AG04449 (cell line): ENCODE measurements at regions not wholly inside any gene's neighbourhood (a gene's known extent, or its start where the extent isn't known, plus 50 kb on each side); places are given as distances from the start of the nearest gene placed in this dataset.

ENCODE experiments used
- CTCF ChIA-PET: fragments of 350-600 bp; formaldehyde crosslinking; extraction: SDS; loops from one replicate; lab custom pipeline; 2021; ENCODE audit warnings: antibody characterized with exemption; lab: Yijun Ruan, JAX
- POLR2A ChIA-PET: fragments of 400-600, 350-600 bp; formaldehyde crosslinking; extraction: SDS; loops from one replicate; lab custom pipeline; 2020; ENCODE audit warnings: antibody characterized with exemption, inconsistent platforms; lab: Yijun Ruan, JAX
- DNase-seq: peaks from one replicate; pipeline ENCODE4 v3.0.0-alpha.2; 2010; ENCODE audit warnings: low read depth, low spot score
- H3K4me3 ChIP-seq: 2 replicates; pipeline ENCODE4 v1.5.1; 2011; ENCODE audit warnings: low read depth, mild to moderate bottlenecking, control low read depth, low read length
- CTCF ChIP-seq: IDR thresholded peaks from one replicate; pipeline ENCODE4 v1.5.1; 2011; ENCODE audit warnings: mild to moderate bottlenecking, moderate library complexity, low read length, control low read depth, inconsistent platforms; ENCODE audit not compliant: insufficient read depth; ENCODE audit errors: missing control alignments

GRCh38 chr11:45482331-45482730, 183.1 kb downstream of the CHST1 start:
- no peak overlapping the region for H3K4me3 ChIP-seq
- TF ChIP-seq CTCF = no peak
- POLR2A ChIA-PET = no interaction called here
- DNase-seq = no peak
- CTCF ChIA-PET = no interaction called here

GRCh38 chr11:45481026-45481425, 184.4 kb downstream of the CHST1 start:
- no peak overlapping the region for H3K4me3 ChIP-seq
- POLR2A ChIA-PET = no interaction called here
- CTCF ChIA-PET = no interaction called here
- TF ChIP-seq CTCF = no peak
- no peak for DNase-seq

DNA sequence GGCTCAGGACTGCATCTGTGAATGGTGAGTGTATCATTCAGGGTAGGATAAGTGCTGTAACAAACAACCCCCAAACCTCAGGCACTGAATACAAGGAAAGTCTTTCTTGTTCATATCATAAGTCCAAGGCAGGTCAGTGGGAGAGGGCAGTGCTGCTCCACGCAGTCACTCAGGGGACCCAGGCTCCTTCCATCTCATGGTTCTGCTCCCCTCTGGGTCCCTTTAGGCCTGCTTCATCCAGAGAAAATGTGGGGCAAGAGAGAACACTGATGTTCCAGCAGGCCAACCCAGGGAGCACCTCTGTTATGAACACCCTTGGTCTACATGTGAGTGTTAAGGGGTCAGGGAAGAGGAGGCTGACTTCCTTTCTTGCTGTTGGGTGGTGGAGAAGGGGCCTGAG, 187.8 kb downstream of the CHST1 start:
- TF ChIP-seq CTCF = no peak
- DNase-seq = no peak
- no peak overlapping the region for H3K4me3 ChIP-seq
- ChIA-PET POLR2A (no interaction called here), CTCF (no interaction called here)

DNA sequence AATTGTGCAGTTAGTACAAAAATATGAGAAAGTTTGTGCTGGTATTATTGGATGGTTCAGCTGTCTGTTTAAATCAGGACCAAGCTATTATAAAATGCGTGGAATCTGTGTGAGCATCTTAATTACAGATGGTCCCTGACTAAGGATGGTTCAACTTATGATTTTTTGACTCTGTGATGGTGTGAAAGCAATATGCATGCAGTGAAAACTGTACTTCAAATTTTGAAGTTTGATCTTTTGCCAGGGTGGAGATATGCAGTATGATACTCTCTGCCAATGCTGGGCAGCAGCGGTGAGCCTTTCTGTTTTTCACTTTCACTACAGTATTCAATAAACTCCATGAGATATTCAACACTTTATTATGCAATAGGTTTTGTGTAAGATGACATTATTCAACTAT, 189.3 kb downstream of the CHST1 start:
- POLR2A ChIA-PET = interaction anchor here (0.7 kb wide), 1 partner anchor 114 kb away, joined by 3 read pairs; no protein-coding TSS in a partner anchor
- no peak overlapping the region for H3K4me3 ChIP-seq
- CTCF ChIA-PET = interaction anchor here (0.6 to 0.7 kb wide), 2 partner anchors 11 to 188 kb away, joined by 3 read pairs; no protein-coding TSS in a partner anchor
- no peak for TF ChIP-seq CTCF
- DNase-seq = no peak

- no peak for TF ChIP-seq CTCF
- ChIA-PET POLR2A (no interaction called here), CTCF (no interaction called here)
- no peak for DNase-seq
- no peak overlapping the region for H3K4me3 ChIP-seq
These were observed 189.0 kb upstream of the SYT13 start for GRCh38 chr11:45475173-45475572.

DNA sequence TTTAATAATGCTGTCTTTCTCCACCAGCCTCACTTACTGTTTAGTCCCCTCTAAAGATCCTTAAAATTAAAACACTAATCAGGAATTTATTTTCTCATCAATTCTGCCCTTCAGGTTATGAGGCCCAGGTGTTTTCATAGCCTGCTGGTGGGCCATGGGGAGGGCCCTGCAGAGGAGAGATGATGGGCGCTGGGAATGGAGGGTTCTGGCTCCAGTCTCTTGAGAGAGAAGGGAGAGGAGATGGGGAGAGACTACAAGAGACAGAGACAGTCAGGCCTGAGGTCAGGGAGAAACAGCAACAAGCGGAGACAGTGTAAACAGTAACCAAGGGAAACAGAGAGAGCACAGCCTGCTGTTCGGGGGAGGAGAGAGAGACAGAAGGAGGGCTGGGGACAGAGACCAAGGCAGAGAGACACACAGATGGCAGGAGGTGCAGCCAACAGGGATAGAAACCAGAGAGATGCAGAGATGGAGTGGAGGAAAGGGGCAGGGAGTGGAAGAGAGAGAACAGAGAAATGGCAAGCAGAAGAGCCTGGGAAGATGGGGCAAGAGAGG, 187.3 kb upstream of the SYT13 start:
- no peak for DNase-seq
- POLR2A ChIA-PET = no interaction called here
- CTCF ChIA-PET = no interaction called here
- TF ChIP-seq CTCF = no peak
- no peak overlapping the region for H3K4me3 ChIP-seq
